ENCODE measurements at regions not wholly inside any gene's neighbourhood (a gene's known extent, or its start where the extent isn't known, plus 50 kb on each side); places are given as distances from the start of the nearest gene placed in this dataset.

GRCh38 chr2:128980475-128980874 is 661.8 kb upstream of the HS6ST1 start:
- peaks cover under 1% of the 10 kb centered on the region for H3K4me1 ChIP-seq (ENCODE audit: insufficient read depth, low read length, poor library complexity, severe bottlenecking)
- CTCF ChIA-PET, result no interaction called here
- POLR2A ChIA-PET (ENCODE audit: low non-redundant PET), result no interaction called here
- no peak overlapping the region for H3K27ac ChIP-seq (ENCODE audit: low read depth, low read length, poor library complexity, severe bottlenecking)
- no peak for TF ChIP-seq CTCF (conservative IDR thresholded peaks at IDR 0.05; ENCODE audit: low read depth, low read length)
- no peak for TF ChIP-seq EZH2 (IDR thresholded peaks at IDR 0.05; ENCODE audit: borderline replicate concordance, low read depth, low read length, poor library complexity, severe bottlenecking)
- no peaks in the 10 kb centered on the region for H3K36me3 ChIP-seq (ENCODE audit: insufficient read depth, low read length, poor library complexity, severe bottlenecking)
- H3K9me3 ChIP-seq (ENCODE audit: low read depth, low read length, poor library complexity, severe bottlenecking), result no peaks in the 10 kb centered on the region
- intact Hi-C loops (cut with micrococcal nuclease; ENCODE audit: unreplicated experiment), result no loop called here
- no peak overlapping the region for H3K4me3 ChIP-seq (ENCODE audit: low read depth, low read length, poor library complexity, severe bottlenecking)
- no TSS peak for BruUV-seq (replicated peaks)
- no peaks in the 10 kb centered on the region for H3K27me3 ChIP-seq (replicated peaks; ENCODE audit: insufficient read depth, low read depth, low read length, poor library complexity)
- no peak for DNase-seq (ENCODE audit: low spot score)

GRCh38 chr2:128981353-128981752 is 662.7 kb upstream of the HS6ST1 start:
- Histone ChIP-seq H3K27ac (ENCODE audit: low read depth, low read length, poor library complexity, severe bottlenecking) (no peak overlapping the region), H3K9me3 (ENCODE audit: low read depth, low read length, poor library complexity, severe bottlenecking) (no peaks in the 10 kb centered on the region), H3K36me3 (ENCODE audit: insufficient read depth, low read length, poor library complexity, severe bottlenecking) (no peaks in the 10 kb centered on the region), H3K4me3 (ENCODE audit: low read depth, low read length, poor library complexity, severe bottlenecking) (no peak overlapping the region), H3K4me1 (ENCODE audit: insufficient read depth, low read length, poor library complexity, severe bottlenecking) (peaks cover 9% of the 10 kb centered on the region), H3K27me3 (replicated peaks; ENCODE audit: insufficient read depth, low read depth, low read length, poor library complexity) (no peaks in the 10 kb centered on the region)
- no peak for DNase-seq (ENCODE audit: low spot score)
- CTCF ChIA-PET, result no interaction called here
- BruUV-seq (replicated peaks), result no TSS peak
- no peak for TF ChIP-seq CTCF (conservative IDR thresholded peaks at IDR 0.05; ENCODE audit: low read depth, low read length)
- TF ChIP-seq EZH2 (IDR thresholded peaks at IDR 0.05; ENCODE audit: borderline replicate concordance, low read depth, low read length, poor library complexity, severe bottlenecking), result no peak
- POLR2A ChIA-PET (ENCODE audit: low non-redundant PET), result no interaction called here
- intact Hi-C loops (cut with micrococcal nuclease; ENCODE audit: unreplicated experiment), result no loop called here

- CTCF ChIA-PET, result no interaction called here
- intact Hi-C loops (cut with micrococcal nuclease; ENCODE audit: unreplicated experiment), result no loop called here
Measured at GRCh38 chr2:128982001-128982400, 663.3 kb upstream of the HS6ST1 start.

More at GRCh38 chr2:128982001-128982400, 663.3 kb upstream of the HS6ST1 start:
- no peak overlapping the region for H3K27ac ChIP-seq (ENCODE audit: low read depth, low read length, poor library complexity, severe bottlenecking)
- no peak for DNase-seq (ENCODE audit: low spot score)
- no peaks in the 10 kb centered on the region for H3K36me3 ChIP-seq (ENCODE audit: insufficient read depth, low read length, poor library complexity, severe bottlenecking)
- no peak overlapping the region for H3K4me3 ChIP-seq (ENCODE audit: low read depth, low read length, poor library complexity, severe bottlenecking)
- H3K9me3 ChIP-seq (ENCODE audit: low read depth, low read length, poor library complexity, severe bottlenecking), result no peaks in the 10 kb centered on the region
- no peak for TF ChIP-seq EZH2 (IDR thresholded peaks at IDR 0.05; ENCODE audit: borderline replicate concordance, low read depth, low read length, poor library complexity, severe bottlenecking)
- no peak for TF ChIP-seq CTCF (conservative IDR thresholded peaks at IDR 0.05; ENCODE audit: low read depth, low read length)
- no TSS peak for BruUV-seq (replicated peaks)
- POLR2A ChIA-PET (ENCODE audit: low non-redundant PET), result no interaction called here
- no peaks in the 10 kb centered on the region for H3K27me3 ChIP-seq (replicated peaks; ENCODE audit: insufficient read depth, low read depth, low read length, poor library complexity)
- H3K4me1 ChIP-seq (ENCODE audit: insufficient read depth, low read length, poor library complexity, severe bottlenecking), result peaks cover 14% of the 10 kb centered on the region

Data from A673 (cell line).